Ovary (tissue), 7 donors: ENCODE measurements at regions not wholly inside any gene's neighbourhood (a gene's known extent, or its start where the extent isn't known, plus 50 kb on each side); places are given as distances from the start of the nearest gene placed in this dataset.
"Not testable (repeated sequence)": the region's sequence is repeated elsewhere in the genome, so short reads cannot be mapped to it uniquely, and the experiment has no call there.

Experiments
- DNase-seq, 5 donors: peaks; one replicate each; pipeline ENCODE4 v3.0.0-alpha.2; 2019 to 2020
- H3K27ac ChIP-seq, 2 donors: fragments of 200-600 bp; one replicate each; pipeline versions ENCODE4 v1.5.1 to v1.8.0; 2019 to 2022
- H3K27me3 ChIP-seq: fragments of 200-600 bp; one replicate; pipeline ENCODE4 v1.8.0; 2022
- H3K36me3 ChIP-seq: fragments of 200-600 bp; sonication (generic); one replicate; pipeline ENCODE4 v1.5.1; 2019
- H3K4me1 ChIP-seq: one replicate; pipeline ENCODE4 v1.8.1; 2013; ENCODE audit warnings: mild to moderate bottlenecking, moderate library complexity; ENCODE audit not compliant: insufficient read depth
- H3K4me3 ChIP-seq: fragments of 200-600 bp; sonication (generic); one replicate; pipeline ENCODE4 v1.5.1; 2017
- H3K9me3 ChIP-seq, 2 donors: fragments of 200-600 bp in 1 of 2; sonication (generic) in 1 of 2; one replicate each; pipeline versions ENCODE4 v1.5.1 to v1.8.1; 2013 to 2019; ENCODE audit warnings: mild to moderate bottlenecking in 1 of 2, moderate library complexity in 1 of 2
- EP300 ChIP-seq: sonication (generic); formaldehyde crosslinking; IDR thresholded peaks from one replicate; pipeline ENCODE4 v1.6.1; 2017; ENCODE audit warnings: antibody characterized with exemption
- POLR2A ChIP-seq: fragments of 450-650 bp; IDR thresholded peaks from one replicate; pipeline ENCODE4 v1.6.1; 2017; ENCODE audit warnings: antibody characterized with exemption, mild to moderate bottlenecking, moderate library complexity
- WGBS, 3 donors: extraction: QIAGEN DNeasy Blood & Tissue Kit in 1 of 3; methylation state at CpG; one replicate each; pipeline versions ENCODE4 v1.1.5 to v1.1.7; 2013 to 2017; 5-methylcytosine and 5-hydroxymethylcytosine counted together
- intact Hi-C, 4 donors: fragments of 100-400 bp; cut with DNase I; formaldehyde crosslinking; loops; one replicate each; pipeline versions ENCODE4 v1.11.0 to v1.15.1; 2022 to 2023
- TF ChIP-seq, protein P1 (sequence below), 3 donors: fragments of 450-650 bp in 2 of 3; fragments of 200-600 bp in 1 of 3; IDR thresholded peaks; one replicate each; pipeline versions ENCODE4 v1.5.1 to v1.8.0; 2016 to 2022; ENCODE audit warnings: antibody characterized with exemption in 3 of 3, mild to moderate bottlenecking in 1 of 3
- donor health status: DM: no; HTN: no; CAD: no; lungs with moderate emphysema.
- donor health status: DM: no; HTN: no; CAD: no.
- donor health status: Bipolar disorder and iron deficiency.
- donor health status: DM: no; HTN: no; CAD: no.
- donor health status: DM: yes; HTN: yes; CAD: no.

DNA sequence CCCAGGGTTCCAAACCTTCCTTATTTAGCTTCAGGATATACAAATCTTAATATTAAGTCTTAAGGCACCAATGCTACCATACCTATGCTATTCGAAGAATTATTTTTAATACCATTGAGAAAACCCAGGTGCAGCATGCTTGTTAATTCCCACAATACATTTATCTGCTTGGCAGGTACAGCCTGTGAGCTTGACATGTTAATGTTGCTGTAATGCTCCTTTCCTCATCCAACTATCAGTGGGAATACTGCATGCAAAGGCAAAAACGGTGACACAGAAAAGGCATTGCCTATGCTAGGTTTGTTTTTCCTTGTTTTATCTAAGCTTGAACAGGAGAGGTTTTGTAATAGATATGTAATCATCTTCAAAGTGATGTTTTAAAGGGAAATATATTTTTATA, 135.7 kb upstream of the COX7C start:
- no peaks in the 10 kb centered on the region for H3K9me3 ChIP-seq
- DNase-seq: no peak
- no peaks in the 10 kb centered on the region for H3K4me1 ChIP-seq
- H3K36me3 ChIP-seq: no peaks in the 10 kb centered on the region
- intact Hi-C loops: no loop called here
- H3K4me3 ChIP-seq: no peak overlapping the region
- no peak overlapping the region for H3K27ac ChIP-seq
- TF ChIP-seq POLR2A (no peak), EP300 (no peak)
- TF ChIP-seq, protein P1, sequence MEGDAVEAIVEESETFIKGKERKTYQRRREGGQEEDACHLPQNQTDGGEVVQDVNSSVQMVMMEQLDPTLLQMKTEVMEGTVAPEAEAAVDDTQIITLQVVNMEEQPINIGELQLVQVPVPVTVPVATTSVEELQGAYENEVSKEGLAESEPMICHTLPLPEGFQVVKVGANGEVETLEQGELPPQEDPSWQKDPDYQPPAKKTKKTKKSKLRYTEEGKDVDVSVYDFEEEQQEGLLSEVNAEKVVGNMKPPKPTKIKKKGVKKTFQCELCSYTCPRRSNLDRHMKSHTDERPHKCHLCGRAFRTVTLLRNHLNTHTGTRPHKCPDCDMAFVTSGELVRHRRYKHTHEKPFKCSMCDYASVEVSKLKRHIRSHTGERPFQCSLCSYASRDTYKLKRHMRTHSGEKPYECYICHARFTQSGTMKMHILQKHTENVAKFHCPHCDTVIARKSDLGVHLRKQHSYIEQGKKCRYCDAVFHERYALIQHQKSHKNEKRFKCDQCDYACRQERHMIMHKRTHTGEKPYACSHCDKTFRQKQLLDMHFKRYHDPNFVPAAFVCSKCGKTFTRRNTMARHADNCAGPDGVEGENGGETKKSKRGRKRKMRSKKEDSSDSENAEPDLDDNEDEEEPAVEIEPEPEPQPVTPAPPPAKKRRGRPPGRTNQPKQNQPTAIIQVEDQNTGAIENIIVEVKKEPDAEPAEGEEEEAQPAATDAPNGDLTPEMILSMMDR (IDR thresholded peaks at IDR 0.05): no peak
- WGBS, 3 donors: 71 to 75% (median 74%) methylated on average over 2 of the region's 2 CpGs
- no peaks in the 10 kb centered on the region for H3K27me3 ChIP-seq

DNA sequence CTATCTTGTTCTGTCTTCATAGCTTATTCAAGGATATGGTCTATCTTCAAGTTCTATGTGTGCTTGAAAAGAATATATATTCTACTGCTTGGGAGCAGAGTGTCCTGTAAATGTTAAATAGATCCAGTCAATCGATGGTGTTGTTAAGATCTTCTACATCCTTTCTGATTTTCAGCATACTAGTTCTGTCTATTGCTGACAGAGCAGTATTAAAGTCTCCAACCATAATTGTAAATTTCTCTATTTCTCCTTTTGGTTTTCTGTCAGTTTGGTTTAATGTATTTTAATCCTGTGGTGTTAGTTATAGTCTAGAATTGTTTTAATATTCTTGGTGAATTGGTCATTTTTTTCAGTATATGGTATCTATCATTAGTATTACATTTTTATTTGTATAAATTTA, 124.0 kb upstream of the COX7C start:
- 81 to 94% (median 89%) methylated on average over 1 of the region's 1 CpG for WGBS, 3 donors

GRCh38 chr5:86500947-86501346, 116.8 kb upstream of the COX7C start:
- H3K4me3 ChIP-seq: no peak overlapping the region
- H3K27ac ChIP-seq: no peak overlapping the region
- no peaks in the 10 kb centered on the region for H3K27me3 ChIP-seq
- 3 to 19% (median 9%) methylated on average over 1 of the region's 1 CpG for WGBS, 3 donors
- no peaks in the 10 kb centered on the region for H3K4me1 ChIP-seq
- no peak for DNase-seq
- H3K9me3 ChIP-seq: no peaks in the 10 kb centered on the region
- no peaks in the 10 kb centered on the region for H3K36me3 ChIP-seq
- TF ChIP-seq POLR2A (no peak), EP300 (no peak)
- TF ChIP-seq, protein P1 (IDR thresholded peaks at IDR 0.05): no peak
- intact Hi-C loops: no loop called here

More for the DNA sequence above, 124.0 kb upstream of the COX7C start:
- Histone ChIP-seq H3K4me1 (no peaks in the 10 kb centered on the region), H3K36me3 (no peaks in the 10 kb centered on the region), H3K27me3 (no peaks in the 10 kb centered on the region), H3K9me3 (no peaks in the 10 kb centered on the region), H3K4me3 (no peak overlapping the region), H3K27ac (no peak overlapping the region)
- no peak for DNase-seq
- TF ChIP-seq, protein P1 (IDR thresholded peaks at IDR 0.05): no peak
- intact Hi-C loops: no loop called here

DNA sequence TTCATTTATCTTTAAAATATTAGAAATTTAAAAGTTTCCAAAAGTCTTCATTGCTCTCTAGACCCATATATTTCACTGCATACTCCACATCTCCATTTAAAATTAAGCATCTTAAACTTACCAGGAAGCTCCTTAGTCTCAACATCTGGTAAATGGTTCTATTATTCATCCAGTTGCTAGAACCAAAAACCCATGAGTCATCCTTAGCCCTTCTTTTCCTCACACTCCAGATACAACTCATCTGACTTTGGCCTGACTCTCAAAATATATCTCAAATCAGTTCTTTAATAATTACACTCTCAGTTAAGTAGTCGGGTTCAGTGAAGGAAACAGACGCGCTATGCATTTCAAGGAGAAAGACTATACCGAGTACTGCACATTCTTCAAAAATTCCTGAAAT, 110.2 kb upstream of the COX7C start:
- Histone ChIP-seq H3K36me3 (no peaks in the 10 kb centered on the region), H3K4me3 (no peak overlapping the region), H3K4me1 (no peaks in the 10 kb centered on the region), H3K27me3 (no peaks in the 10 kb centered on the region), H3K27ac (no peak overlapping the region), H3K9me3 (no peaks in the 10 kb centered on the region)
- 91 to 96% (median 93%) methylated on average over 4 of the region's 4 CpGs for WGBS, 3 donors
- intact Hi-C loops: no loop called here
- TF ChIP-seq, protein P1 (IDR thresholded peaks at IDR 0.05): no peak
- no peak for TF ChIP-seq EP300
- no peak for TF ChIP-seq POLR2A
- no peak for DNase-seq

DNA sequence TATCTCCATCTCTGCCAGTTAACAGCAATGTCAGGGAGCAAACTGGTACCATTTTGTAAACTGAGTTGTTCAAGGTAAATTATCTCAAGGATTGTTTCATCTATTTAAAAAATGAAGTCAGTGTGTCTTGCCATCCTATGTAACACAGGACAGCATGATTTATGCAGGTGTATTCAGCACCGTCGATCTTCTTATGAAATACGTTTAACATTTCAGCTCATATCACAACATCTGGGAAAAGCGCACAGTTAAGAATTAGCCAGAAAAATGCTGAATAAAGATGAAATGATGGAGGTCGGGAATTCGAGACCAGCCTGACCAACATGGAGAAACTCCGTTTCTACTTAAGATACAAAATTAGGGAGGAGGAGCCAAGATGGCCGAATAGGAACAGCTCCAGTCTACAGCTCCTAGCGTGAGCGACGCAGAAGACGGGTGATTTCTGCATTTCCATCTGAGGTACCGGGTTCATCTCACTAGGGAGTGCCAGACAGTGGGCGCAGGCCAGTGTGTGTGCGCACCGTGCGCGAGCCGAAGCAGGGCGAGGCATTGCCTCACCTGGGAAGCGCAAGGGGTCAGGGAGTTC, 107.3 kb upstream of the COX7C start:
- H3K27me3 ChIP-seq, intact Hi-C loops, H3K4me1 ChIP-seq, H3K9me3 ChIP-seq, H3K27ac ChIP-seq, H3K4me3 ChIP-seq, H3K36me3 ChIP-seq, DNase-seq: not testable (repeated sequence)
- WGBS, 3 donors: 95 to 97% (median 96%) methylated on average over 12 to 19 of the region's 21 CpGs
